ENCODE measurements at regions not wholly inside any gene's neighbourhood (a gene's known extent, or its start where the extent isn't known, plus 50 kb on each side); places are given as distances from the start of the nearest gene placed in this dataset.

GRCh38 chr4:175271010-175271630, 353.0 kb downstream of the ADAM29 start:
- Histone ChIP-seq H3K36me3 (no peaks in the 10 kb centered on the region), H3K9me3 (no peaks in the 10 kb centered on the region), H3K4me1 (no peaks in the 10 kb centered on the region), H3K27ac (no peak overlapping the region), H3K4me3 (no peak overlapping the region), H3K27me3 (no peaks in the 10 kb centered on the region)
- TF ChIP-seq POLR2AphosphoS5 (IDR thresholded peaks at IDR 0.05) (no peak), EP300 (IDR thresholded peaks at IDR 0.05) (no peak), POLR2A (IDR thresholded peaks at IDR 0.05) (no peak), CTCF (IDR thresholded peaks at IDR 0.05) (no peak)
- intact Hi-C loops (cut with DNase I; ENCODE audit: low total_unique reads) = no loop called here
- WGBS, 5 donors = 25 to 67% (median 58%) methylated on average over 2 of the region's 2 CpGs
- no peak for DNase-seq

- intact Hi-C loops (cut with DNase I; ENCODE audit: low total_unique reads) = no loop called here
- no peaks in the 10 kb centered on the region for H3K36me3 ChIP-seq
- TF ChIP-seq POLR2AphosphoS5 (IDR thresholded peaks at IDR 0.05) = no peak
- no peak for TF ChIP-seq POLR2A (IDR thresholded peaks at IDR 0.05)
- no peak for TF ChIP-seq CTCF (IDR thresholded peaks at IDR 0.05)
- no peak for TF ChIP-seq EP300 (IDR thresholded peaks at IDR 0.05)
- H3K9me3 ChIP-seq = no peaks in the 10 kb centered on the region
- no peak overlapping the region for H3K27ac ChIP-seq
- H3K4me3 ChIP-seq = no peak overlapping the region
- no peaks in the 10 kb centered on the region for H3K27me3 ChIP-seq
- WGBS, 5 donors = 69 to 73% (median 70%) methylated on average over 4 of the region's 4 CpGs
- no peaks in the 10 kb centered on the region for H3K4me1 ChIP-seq
- no peak for DNase-seq
Measured at GRCh38 chr4:175273995-175274753, 356.0 kb downstream of the ADAM29 start.

GRCh38 chr4:175277816-175278215, 359.7 kb downstream of the ADAM29 start:
- 69 to 78% (median 75%) methylated on average over 7 of the region's 7 CpGs for WGBS, 5 donors
- Histone ChIP-seq H3K36me3 (no peaks in the 10 kb centered on the region), H3K4me3 (no peak overlapping the region), H3K4me1 (no peaks in the 10 kb centered on the region), H3K27me3 (no peaks in the 10 kb centered on the region), H3K9me3 (no peaks in the 10 kb centered on the region), H3K27ac (no peak overlapping the region)
- TF ChIP-seq CTCF (IDR thresholded peaks at IDR 0.05) (no peak), POLR2A (IDR thresholded peaks at IDR 0.05) (no peak), EP300 (IDR thresholded peaks at IDR 0.05) (no peak), POLR2AphosphoS5 (IDR thresholded peaks at IDR 0.05) (no peak)
- DNase-seq = no peak
- intact Hi-C loops (cut with DNase I; ENCODE audit: low total_unique reads) = no loop called here

GRCh38 chr4:175280153-175280552, 362.0 kb downstream of the ADAM29 start:
- 91 to 100% (median 96%) methylated on average over 2 of the region's 2 CpGs for WGBS, 5 donors
- no peak for TF ChIP-seq POLR2AphosphoS5 (IDR thresholded peaks at IDR 0.05)
- no peak for TF ChIP-seq POLR2A (IDR thresholded peaks at IDR 0.05)
- TF ChIP-seq CTCF (IDR thresholded peaks at IDR 0.05) = no peak
- TF ChIP-seq EP300 (IDR thresholded peaks at IDR 0.05) = no peak
- no peak for DNase-seq
- no peak overlapping the region for H3K4me3 ChIP-seq
- H3K27ac ChIP-seq = no peak overlapping the region
- H3K36me3 ChIP-seq = no peaks in the 10 kb centered on the region
- intact Hi-C loops (cut with DNase I; ENCODE audit: low total_unique reads) = no loop called here
- no peaks in the 10 kb centered on the region for H3K9me3 ChIP-seq
- H3K4me1 ChIP-seq = no peaks in the 10 kb centered on the region
- no peaks in the 10 kb centered on the region for H3K27me3 ChIP-seq
